ENCODE measurements at regions not wholly inside any gene's neighbourhood (a gene's known extent, or its start where the extent isn't known, plus 50 kb on each side); places are given as distances from the start of the nearest gene placed in this dataset.

DNA sequence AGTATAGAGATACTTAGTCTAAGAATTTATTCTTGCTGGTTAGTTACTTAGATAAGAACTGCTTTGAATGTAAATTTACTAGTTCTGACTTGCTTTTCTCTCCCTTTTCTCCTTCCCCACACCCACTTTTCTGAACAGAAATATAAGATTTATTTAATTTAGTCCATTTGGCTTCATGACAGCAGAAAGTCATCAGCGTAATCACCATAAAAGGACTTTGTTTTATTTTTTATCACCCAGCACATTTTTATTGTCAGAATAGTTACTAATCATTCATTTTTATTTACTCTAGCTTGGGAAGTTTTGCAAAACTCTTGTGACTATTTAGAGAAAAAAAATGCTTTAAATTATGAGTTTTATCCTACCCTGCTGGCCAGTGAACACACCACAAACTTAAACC, 197.2 kb downstream of the CHRM3 start:
- no peak for DNase-seq (ENCODE audit: low read depth)
- in situ Hi-C loops (cut with HindIII; ENCODE audit: low pct_unique_long_range_greater_than_20kb, low sequenced_read_pairs), result no loop called here

DNA sequence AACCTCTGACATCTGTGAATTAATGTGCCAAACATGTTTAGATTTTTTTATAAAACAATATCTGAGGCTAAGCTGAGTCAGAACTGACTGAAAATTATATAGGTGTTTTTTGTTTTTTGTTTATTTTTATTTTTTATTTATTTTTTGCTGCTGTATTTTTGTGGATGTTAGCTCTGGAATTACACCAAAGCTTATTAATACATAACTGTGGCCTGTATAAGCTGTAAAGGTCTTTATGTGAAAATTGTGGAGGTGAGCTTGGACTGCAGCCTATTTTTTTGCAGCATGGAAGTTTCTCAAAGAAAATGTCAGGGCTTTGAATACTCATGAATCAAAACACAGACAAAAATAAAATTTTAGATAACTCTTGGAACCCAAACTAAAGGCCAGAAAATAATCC, 199.8 kb downstream of the CHRM3 start:
- in situ Hi-C loops (cut with HindIII; ENCODE audit: low pct_unique_long_range_greater_than_20kb, low sequenced_read_pairs), result no loop called here
- no peak for DNase-seq (ENCODE audit: low read depth)

DNA sequence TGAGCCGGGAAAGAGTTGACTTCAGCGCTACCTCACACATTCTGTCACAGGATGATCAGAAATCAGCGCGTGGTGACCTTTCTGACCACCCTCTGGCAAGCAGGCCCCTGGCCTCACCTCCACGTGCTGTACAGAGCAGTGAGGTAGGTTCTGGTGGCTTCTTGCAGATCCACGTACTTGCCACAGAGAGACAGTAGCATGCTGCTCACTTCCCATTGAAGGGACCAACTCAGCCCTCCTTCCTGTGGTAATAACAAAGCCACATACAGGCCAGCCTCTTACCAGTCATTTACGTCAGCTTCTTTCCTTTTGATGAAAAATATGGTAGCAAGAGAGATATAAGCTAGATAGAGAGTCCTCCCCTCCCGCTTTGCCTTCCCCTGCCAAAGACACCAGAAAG, 200.7 kb downstream of the CHRM3 start:
- in situ Hi-C loops (cut with HindIII; ENCODE audit: low pct_unique_long_range_greater_than_20kb, low sequenced_read_pairs), result no loop called here
- no peak for DNase-seq (ENCODE audit: low read depth)

DNA sequence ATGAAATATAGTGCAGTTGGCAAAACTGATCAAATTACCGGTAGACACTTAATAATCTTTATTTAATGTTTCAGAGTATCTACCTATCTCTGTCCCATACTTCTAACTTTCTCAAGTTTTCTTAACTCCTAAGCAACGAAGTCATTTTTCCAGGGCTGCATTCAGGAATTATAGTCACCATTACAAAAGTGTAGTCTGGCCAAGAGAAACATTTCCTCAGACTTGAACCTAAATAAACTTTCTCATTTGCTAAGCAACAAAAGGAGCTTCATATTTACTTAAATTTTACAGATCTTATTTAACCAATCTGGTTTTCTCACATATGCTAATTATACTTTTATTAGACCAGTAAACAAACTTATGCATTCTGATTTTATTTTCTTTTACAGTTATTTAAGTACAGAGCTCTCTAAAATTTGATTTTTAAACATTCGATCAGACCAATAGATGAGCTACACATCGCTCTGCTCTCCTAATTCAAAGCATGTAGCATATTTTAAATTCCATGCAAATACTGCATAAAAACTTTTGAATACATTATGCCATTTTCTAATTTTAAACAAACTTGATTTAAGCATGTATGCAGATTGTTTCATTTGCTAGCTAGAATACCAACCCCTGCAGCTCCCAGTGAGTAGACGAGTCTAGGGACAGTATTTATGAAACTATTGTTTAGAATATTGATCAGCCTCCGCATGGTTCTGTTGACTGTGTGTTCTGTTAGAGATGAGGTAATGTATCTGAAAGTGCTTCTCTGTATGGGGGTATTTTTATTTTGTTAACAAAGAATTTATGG, 201.4 kb downstream of the CHRM3 start:
- DNase-seq (ENCODE audit: low read depth), result no peak
- in situ Hi-C loops (cut with HindIII; ENCODE audit: low pct_unique_long_range_greater_than_20kb, low sequenced_read_pairs), result no loop called here

DNA sequence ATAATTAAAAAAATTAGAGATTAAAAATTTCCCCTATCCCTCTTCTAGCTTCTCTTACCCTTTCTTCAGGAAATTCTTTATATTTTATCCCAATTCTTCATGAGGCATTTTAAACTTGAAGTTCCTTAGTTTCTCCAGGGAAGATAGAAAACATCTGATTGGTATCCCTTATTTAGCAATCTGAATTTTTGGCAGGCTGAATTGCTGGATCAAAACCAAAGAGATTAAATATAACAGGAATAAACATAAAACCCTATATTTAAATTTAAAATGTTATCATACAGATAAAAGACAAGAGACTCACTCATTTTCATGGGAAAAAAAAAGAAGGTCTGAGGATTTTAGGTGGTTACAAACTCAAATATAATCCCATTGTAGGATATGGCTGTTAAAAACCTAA, 204.2 kb downstream of the CHRM3 start:
- DNase-seq (ENCODE audit: low read depth), result no peak
- in situ Hi-C loops (cut with HindIII; ENCODE audit: low pct_unique_long_range_greater_than_20kb, low sequenced_read_pairs), result no loop called here

DNA sequence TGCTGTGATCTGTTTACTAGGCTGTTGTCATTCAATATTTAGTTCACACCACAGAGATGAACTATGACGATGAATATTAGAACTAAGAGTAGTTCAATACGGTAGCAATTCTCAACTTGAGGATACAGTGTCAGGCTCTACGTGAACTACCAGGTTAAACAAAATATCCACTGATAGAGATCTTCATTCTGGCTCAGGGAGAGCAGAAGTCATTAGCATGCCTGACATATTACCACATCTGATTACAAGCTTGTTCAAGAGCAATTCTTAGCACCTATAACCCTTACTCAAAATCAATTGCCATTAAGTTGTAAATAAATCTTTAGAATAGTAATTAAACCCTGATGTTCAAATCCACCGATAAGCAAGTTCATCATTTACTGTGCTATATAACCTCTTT, 207.2 kb downstream of the CHRM3 start:
- DNase-seq (ENCODE audit: low read depth), result no peak
- in situ Hi-C loops (cut with HindIII; ENCODE audit: low pct_unique_long_range_greater_than_20kb, low sequenced_read_pairs), result no loop called here

DNA sequence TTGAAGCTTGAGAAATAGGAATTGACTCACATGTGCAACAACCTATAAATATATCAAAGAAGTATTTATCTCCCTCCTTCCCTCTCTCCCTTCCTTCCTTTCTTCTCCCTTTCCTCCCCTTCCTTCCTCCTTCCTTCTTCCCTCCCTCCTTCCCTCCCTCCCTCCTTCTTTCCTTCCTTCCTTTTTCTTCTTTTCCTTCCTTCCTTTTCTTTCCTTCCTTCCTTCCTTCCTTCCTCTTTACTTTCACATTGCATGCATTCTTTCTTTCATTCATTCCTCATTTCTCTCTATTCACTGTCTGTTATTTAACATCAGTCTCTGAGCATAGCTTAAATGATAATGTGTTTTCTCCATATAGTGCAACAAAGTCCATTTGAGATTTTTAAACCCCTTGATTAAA, 214.2 kb downstream of the CHRM3 start:
- no peak for DNase-seq (ENCODE audit: low read depth)
- in situ Hi-C loops (cut with HindIII; ENCODE audit: low pct_unique_long_range_greater_than_20kb, low sequenced_read_pairs), result no loop called here

DNA sequence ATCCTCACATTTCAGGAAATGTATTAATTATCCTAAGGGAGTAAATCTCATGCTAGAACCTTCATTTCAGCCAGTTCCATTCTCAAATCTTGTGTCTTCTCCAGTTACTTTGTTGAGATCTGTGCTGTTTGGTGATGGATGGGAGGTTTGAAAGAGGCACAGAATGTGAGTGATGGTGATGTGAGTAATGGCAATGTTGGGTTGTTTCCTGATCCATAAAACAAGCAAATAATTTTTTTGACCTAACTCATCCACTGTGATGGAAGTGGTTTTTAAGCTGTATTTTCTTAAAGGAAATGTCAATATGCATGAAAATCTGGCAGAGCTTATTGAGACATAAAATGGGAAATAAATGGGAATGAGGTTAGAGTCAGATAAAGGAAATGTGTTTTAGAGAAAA, 214.7 kb downstream of the CHRM3 start:
- in situ Hi-C loops (cut with HindIII; ENCODE audit: low pct_unique_long_range_greater_than_20kb, low sequenced_read_pairs), result no loop called here

DNA sequence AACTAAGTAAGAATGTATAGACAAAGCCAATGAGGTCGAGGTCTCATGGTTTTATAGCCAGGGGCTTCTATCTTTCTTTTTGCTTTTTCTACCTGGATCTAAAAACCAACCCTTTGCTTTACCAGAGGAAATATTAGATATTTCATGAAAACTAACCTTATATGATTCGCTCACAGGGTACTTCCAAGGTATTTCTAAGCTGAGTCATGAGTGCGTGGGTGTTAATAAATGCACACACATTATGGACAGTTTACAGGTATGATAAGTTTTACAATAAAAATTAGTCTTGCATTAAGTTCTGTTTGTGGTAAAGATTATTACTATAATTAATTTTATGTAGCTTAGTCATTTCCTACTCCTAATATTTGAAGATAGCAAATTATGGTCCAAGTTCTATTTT, 217.2 kb downstream of the CHRM3 start:
- no peak for DNase-seq (ENCODE audit: low read depth)
- in situ Hi-C loops (cut with HindIII; ENCODE audit: low pct_unique_long_range_greater_than_20kb, low sequenced_read_pairs), result no loop called here

More for the DNA sequence above, 214.7 kb downstream of the CHRM3 start:
- no peak for DNase-seq (ENCODE audit: low read depth)

DNA sequence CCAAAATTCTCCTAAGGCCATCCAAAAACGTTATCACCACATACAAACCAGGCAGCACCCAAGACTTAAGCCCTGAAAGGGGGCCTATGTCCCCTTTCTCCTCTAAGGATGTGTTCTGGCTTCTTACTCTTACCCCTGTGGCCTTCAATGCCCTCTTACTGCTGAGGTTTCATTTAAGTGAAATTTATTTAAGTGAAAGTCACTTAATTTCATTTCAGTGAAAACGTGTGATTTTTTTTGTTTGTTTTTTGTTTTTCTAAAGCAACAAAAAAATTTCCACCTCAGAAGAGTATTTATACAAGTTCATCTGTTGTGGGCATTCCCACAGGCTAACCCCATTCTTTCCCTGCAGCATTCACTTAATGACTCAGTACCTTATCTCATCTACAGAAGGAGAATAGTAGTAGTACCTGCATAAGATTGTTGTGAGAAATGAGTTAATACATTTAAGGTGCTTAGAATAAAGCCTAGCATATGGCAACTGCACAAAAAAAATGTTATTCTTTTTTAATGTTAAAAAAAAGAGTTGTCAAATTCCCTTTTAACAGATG, 220.6 kb downstream of the CHRM3 start:
- in situ Hi-C loops (cut with HindIII; ENCODE audit: low pct_unique_long_range_greater_than_20kb, low sequenced_read_pairs), result no loop called here
- no peak for DNase-seq (ENCODE audit: low read depth)

DNA sequence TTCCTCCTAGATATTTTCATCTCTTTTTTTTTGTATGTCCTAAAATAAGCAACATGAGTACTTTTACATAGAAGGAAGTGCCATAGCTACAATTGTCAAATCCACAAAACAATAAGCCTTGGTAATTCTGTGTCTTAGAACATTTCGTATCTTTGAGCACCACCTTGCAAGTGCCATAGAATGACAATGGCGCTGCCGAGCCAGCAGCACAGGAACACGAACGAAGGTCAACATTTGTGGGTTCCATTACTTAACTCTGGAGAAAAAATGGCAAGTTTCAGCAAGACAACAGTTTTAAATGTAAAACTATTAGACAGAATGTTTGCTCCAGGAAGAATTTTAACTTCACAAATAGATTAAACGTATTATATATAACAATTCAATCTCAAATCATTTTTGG, 222.1 kb downstream of the CHRM3 start:
- no peak for DNase-seq (ENCODE audit: low read depth)
- in situ Hi-C loops (cut with HindIII; ENCODE audit: low pct_unique_long_range_greater_than_20kb, low sequenced_read_pairs), result no loop called here

DNA sequence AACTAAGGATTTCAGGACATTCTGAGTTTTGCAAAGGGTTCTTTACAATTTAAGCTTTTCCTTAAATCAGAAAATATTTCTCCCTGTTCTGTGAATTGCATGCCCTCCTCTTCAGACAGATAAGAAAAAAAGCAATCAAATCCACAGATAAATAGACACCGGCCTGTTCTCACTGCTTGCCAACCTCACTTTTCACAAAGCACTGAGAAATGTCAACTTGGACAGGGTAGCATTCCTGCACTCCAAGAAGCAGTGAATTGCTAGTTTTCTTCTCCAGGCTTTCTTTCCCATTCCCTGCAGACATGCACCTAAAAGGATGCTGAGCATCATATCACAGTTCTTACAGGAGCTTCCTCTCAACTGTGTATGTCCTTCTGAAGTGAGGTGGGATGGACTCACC, 226.0 kb downstream of the CHRM3 start:
- no peak for DNase-seq (ENCODE audit: low read depth)
- in situ Hi-C loops (cut with HindIII; ENCODE audit: low pct_unique_long_range_greater_than_20kb, low sequenced_read_pairs), result no loop called here

DNA sequence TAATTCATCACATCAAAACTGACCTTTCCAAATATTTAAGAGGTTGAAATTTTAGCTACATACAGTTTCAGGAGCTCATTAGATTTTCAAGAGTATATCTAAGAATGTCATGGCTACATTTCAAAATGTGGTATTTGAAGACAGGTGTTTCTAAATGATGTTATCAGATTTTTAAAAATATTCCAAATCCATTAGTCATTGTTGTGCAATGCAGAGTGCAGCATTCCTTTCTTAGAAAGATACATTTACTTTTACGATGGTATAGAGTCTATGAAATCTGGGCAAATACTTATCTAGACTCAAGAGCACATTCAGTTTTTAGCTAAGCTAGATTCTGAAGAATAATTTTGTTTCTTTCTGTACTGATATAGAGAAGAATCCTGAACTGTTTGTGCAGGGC, 230.3 kb downstream of the CHRM3 start:
- in situ Hi-C loops (cut with HindIII; ENCODE audit: low pct_unique_long_range_greater_than_20kb, low sequenced_read_pairs), result no loop called here
- DNase-seq (ENCODE audit: low read depth), result no peak

DNA sequence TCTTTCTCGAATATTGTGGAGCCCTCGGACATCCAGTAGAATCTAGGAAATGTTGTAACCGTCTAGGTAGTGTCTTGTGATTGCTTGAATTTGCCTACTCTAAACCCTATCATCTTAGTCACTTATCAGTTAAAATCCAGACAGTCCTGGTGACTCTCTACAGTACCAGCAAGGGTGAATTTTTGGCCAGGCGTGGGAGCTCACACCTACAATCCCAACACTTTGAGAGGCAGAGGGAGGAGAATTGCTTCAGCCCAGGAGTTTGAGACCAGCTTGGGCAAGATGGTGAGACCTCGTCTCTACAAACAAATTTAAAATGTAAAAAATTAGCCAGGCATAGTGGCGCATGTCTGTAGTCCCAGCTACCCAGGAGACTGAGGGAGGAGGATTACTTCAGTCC, 230.9 kb downstream of the CHRM3 start:
- in situ Hi-C loops (cut with HindIII; ENCODE audit: low pct_unique_long_range_greater_than_20kb, low sequenced_read_pairs), result no loop called here
- no peak for DNase-seq (ENCODE audit: low read depth)

DNA sequence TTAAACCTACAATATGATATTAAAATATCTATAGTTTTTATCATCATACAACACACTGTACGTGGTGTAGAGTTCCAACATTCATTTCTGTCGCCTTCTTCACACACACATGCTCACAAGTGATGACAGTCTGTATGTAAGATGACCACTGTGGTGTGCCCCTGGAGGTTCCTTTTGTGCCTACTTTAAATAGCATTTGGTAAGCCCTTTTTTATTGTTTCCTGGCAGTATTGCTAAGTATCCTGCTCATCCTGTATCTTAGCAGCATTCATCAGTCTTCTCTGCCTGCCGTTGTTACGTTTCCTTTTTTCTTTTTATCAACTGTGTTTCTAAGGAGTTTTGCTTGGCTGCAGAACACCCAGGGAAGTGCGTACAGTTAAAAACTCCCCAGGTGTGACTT, 231.4 kb downstream of the CHRM3 start:
- in situ Hi-C loops (cut with HindIII; ENCODE audit: low pct_unique_long_range_greater_than_20kb, low sequenced_read_pairs), result no loop called here
- no peak for DNase-seq (ENCODE audit: low read depth)

DNA sequence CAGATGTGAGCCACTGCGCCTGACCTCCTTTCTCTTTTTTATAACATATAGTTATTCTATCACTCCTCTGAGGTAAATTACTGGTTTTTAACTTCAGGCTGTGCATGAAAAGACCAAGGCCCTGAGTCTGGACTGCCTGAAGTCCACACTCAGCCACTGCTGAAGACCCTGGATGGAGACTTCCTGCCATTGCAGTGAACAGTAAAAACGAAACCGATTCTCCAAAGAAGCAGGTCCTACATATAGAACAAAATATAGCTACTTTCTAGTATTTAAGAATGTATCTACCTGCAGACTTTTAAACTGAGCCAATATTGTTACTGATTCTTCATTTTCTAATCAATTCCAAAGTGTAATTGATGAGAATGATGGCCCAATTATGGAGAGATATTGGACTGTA, 232.8 kb downstream of the CHRM3 start:
- in situ Hi-C loops (cut with HindIII; ENCODE audit: low pct_unique_long_range_greater_than_20kb, low sequenced_read_pairs), result no loop called here
- no peak for DNase-seq (ENCODE audit: low read depth)

DNA sequence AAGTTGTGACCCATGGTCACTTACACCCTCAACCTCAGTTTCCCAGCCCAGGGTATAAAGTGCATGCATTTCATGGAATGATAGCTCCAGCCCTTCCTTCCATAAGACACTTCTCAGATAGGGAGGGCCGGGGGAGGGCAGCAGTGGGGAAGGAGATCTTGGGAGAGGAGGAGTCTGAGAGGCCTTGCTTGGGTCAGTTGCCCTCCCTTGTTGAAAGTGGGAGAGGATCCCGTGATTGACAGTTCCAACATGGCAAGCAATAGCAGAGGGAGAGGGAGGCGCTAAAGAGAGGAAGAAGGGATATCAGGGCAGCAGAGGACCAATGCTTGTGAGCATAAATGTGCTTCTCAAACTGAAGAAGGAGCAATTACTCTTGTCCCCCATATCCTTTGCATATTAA, 244.4 kb downstream of the CHRM3 start:
- in situ Hi-C loops (cut with HindIII; ENCODE audit: low pct_unique_long_range_greater_than_20kb, low sequenced_read_pairs), result no loop called here
- DNase-seq (ENCODE audit: low read depth), result no peak

DNA sequence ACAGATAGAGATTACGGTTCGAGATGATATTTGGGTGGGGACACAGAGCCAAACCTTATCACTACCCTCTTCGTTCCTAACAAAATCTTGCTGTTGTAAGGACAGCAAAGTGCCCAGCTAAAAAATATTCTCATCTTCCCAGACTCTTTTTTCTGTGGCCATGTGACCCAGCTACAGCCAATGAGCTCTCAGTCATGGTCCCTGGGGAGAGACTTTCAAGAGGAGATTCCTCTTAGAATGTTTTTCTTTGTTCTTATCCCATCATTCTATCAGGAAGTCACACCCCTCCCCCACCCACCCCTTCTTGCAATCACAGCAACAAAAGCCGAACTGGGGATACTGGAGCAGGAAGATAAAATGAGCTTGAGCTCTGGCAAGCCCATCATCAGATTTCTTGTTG, 247.1 kb downstream of the CHRM3 start:
- in situ Hi-C loops (cut with HindIII; ENCODE audit: low pct_unique_long_range_greater_than_20kb, low sequenced_read_pairs), result no loop called here
- DNase-seq (ENCODE audit: low read depth), result no peak

DNA sequence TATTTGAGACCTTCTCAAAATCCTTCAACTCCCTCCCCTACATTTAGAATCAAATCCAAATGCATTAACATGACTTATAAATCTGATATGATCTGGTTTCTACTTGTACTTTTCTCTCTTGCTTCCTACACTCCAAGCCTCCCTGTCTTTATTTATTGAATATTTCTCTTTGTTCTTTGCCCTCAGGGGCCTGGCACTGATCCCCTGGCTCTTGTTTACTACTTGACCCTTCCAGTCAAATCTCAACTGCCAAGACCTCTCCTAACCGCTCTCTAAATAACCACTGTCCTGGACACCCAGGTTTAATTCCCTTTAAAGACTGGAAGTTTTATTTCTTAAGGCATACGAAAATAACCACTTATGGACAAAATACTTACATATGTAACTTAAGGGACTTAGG, 248.9 kb downstream of the CHRM3 start:
- in situ Hi-C loops (cut with HindIII; ENCODE audit: low pct_unique_long_range_greater_than_20kb, low sequenced_read_pairs), result no loop called here
- no peak for DNase-seq (ENCODE audit: low read depth)

DNA sequence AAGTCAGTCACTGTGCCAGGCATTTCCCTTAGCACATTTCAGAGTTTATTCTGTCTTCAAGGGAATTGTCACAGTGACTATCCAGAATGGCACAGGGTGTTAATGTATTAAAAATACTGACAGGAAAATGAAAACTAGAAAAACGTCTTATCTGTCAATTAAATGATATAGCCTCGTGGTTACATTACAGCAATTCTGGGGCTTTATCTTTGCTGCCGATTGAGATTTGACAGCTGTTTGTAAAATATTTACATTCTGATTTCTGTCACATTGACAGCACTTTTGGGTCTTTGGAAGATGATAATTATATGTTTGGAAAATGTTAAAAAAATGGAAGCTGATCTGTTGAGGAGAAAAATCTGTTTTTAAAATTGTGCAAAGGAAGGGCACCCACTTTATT, 250.0 kb downstream of the CHRM3 start:
- in situ Hi-C loops (cut with HindIII; ENCODE audit: low pct_unique_long_range_greater_than_20kb, low sequenced_read_pairs), result no loop called here
- no peak for DNase-seq (ENCODE audit: low read depth)

All from Caki2 (cell line).